Endothelial cell of umbilical vein (primary cell): ENCODE measurements at regions not wholly inside any gene's neighbourhood (a gene's known extent, or its start where the extent isn't known, plus 50 kb on each side); places are given as distances from the start of the nearest gene placed in this dataset.

Experiments used
- BruUV-seq: library from RNA; stranded (reverse); fragments of 400-500 nt; replicated peaks from 2 replicates; lab custom pipeline; 2021; lab: Mats Ljungman, UMichigan
- CTCF ChIA-PET: fragments of 300-600, 350-600 bp; sonication (Branson Sonifier 250); formaldehyde crosslinking; loops from one replicate; lab custom pipeline; 2021; ENCODE audit warnings: antibody characterized with exemption, inconsistent platforms; lab: Charles Lee
- POLR2A ChIA-PET: fragments of 300-600, 350-600 bp; sonication (Branson Sonifier 250); formaldehyde crosslinking; loops from one replicate; lab custom pipeline; 2021; ENCODE audit warnings: antibody characterized with exemption, inconsistent platforms; lab: Charles Lee
- DNase-seq: peaks from one replicate; pipeline ENCODE4 v3.0.0-alpha.2; 2011; ENCODE audit warnings: low read depth, low spot score
- FAIRE-seq: peaks from 2 replicates; lab custom pipeline; 2011; peaks lifted over from hg19 to GRCh38; lab: Jason Lieb, UNC
- H2AFZ ChIP-seq: 2 replicates; pipeline ENCODE4 v1.6.0; 2012; ENCODE audit warnings: low read depth, low read length, control low read depth, inconsistent platforms
- H3K27ac ChIP-seq: 2 replicates; pipeline ENCODE4 v1.5.1; 2011; ENCODE audit warnings: low read depth, mild to moderate bottlenecking, control low read depth, low read length, moderate library complexity; ENCODE audit not compliant: insufficient read depth
- H3K27me3 ChIP-seq, 2 experiments: 2 replicates each; pipeline versions ENCODE4 v1.6.0 to v1.6.1; 2011; ENCODE audit warnings: low read length in 2 of 2, mixed read lengths in 1 of 2; ENCODE audit not compliant: control insufficient read depth in 2 of 2, insufficient read depth in 2 of 2
- H3K36me3 ChIP-seq, 2 experiments: 2 replicates in 1 of 2; 3 replicates in 1 of 2; pipeline ENCODE4 v1.5.1; 2011; ENCODE audit warnings: low read length in 2 of 2, mild to moderate bottlenecking in 1 of 2, moderate library complexity in 1 of 2; ENCODE audit not compliant: control insufficient read depth in 2 of 2, insufficient read depth in 2 of 2; ENCODE audit errors: extremely low read depth in 1 of 2
- H3K4me1 ChIP-seq: 3 replicates; pipeline ENCODE4 v1.5.1; 2011; ENCODE audit warnings: mild to moderate bottlenecking, low read length; ENCODE audit not compliant: control insufficient read depth, insufficient read depth; ENCODE audit errors: extremely low read depth
- H3K4me2 ChIP-seq: 2 replicates; pipeline ENCODE4 v1.6.1; 2011; ENCODE audit warnings: low read length, control low read depth, mixed read lengths; ENCODE audit not compliant: insufficient read depth
- H3K4me3 ChIP-seq, 3 experiments: fragments of 200-600 bp in 1 of 3; sonication (generic), shearing (Covaris generic) in 1 of 3; replicated peaks in 1 of 3; 2 replicates each; pipeline ENCODE4 v1.5.1; 2011 to 2016; ENCODE audit warnings: control low read depth in 3 of 3, low read length in 3 of 3, mild to moderate bottlenecking in 2 of 3, inconsistent platforms in 1 of 3, low read depth in 1 of 3, moderate library complexity in 1 of 3; ENCODE audit not compliant: insufficient read depth in 1 of 3
- H3K79me2 ChIP-seq: 2 replicates; pipeline ENCODE4 v1.6.0; 2012; ENCODE audit warnings: low read length, inconsistent platforms; ENCODE audit not compliant: control insufficient read depth, insufficient read depth
- H3K9ac ChIP-seq: replicated peaks from 2 replicates; pipeline ENCODE3; 2011; ENCODE audit warnings: low read length, control low read depth; ENCODE audit not compliant: insufficient read depth; ENCODE audit errors: extremely low read depth
- H3K9me1 ChIP-seq: replicated peaks from 3 replicates; pipeline ENCODE4 v1.6.0; 2011; ENCODE audit warnings: mild to moderate bottlenecking, low read length; ENCODE audit not compliant: control insufficient read depth, insufficient read depth; ENCODE audit errors: extremely low read depth
- H3K9me3 ChIP-seq: replicated peaks from 2 replicates; pipeline ENCODE4 v1.5.1; 2012; ENCODE audit warnings: low read length, inconsistent platforms; ENCODE audit not compliant: control insufficient read depth, insufficient read depth
- H4K20me1 ChIP-seq: replicated peaks from 2 replicates; pipeline ENCODE3; 2011; ENCODE audit warnings: mild to moderate bottlenecking, low read length; ENCODE audit not compliant: control insufficient read depth, insufficient read depth; ENCODE audit errors: extremely low read depth
- EZH2 ChIP-seq: IDR thresholded peaks from 2 replicates; pipeline ENCODE4 v1.6.1; 2012; ENCODE audit warnings: borderline replicate concordance, low read depth, mild to moderate bottlenecking, moderate library complexity, low read length, inconsistent platforms; ENCODE audit not compliant: severe bottlenecking
- FOS ChIP-seq: IDR thresholded peaks from 2 replicates; pipeline ENCODE4 v1.6.1; 2011; ENCODE audit warnings: mild to moderate bottlenecking, low read length, moderate library complexity, borderline replicate concordance; ENCODE audit not compliant: insufficient read depth
- GATA2 ChIP-seq: IDR thresholded peaks from 2 replicates; pipeline ENCODE4 v1.7.0; 2011; ENCODE audit warnings: low read depth, mild to moderate bottlenecking, moderate library complexity, mixed read lengths, low read length; ENCODE audit not compliant: insufficient read length, insufficient read depth
- JUN ChIP-seq: IDR thresholded peaks from 2 replicates; pipeline ENCODE4 v1.6.1; 2011; ENCODE audit warnings: borderline replicate concordance, low read depth; ENCODE audit not compliant: insufficient read length, insufficient read depth
- MYC ChIP-seq: IDR thresholded peaks from one replicate; pipeline ENCODE4 v1.6.1; 2011; ENCODE audit warnings: mild to moderate bottlenecking, low read depth, low read length
- POLR2A ChIP-seq: IDR thresholded peaks from 2 replicates; pipeline ENCODE4 v1.6.1; 2012; ENCODE audit warnings: low read depth, mild to moderate bottlenecking, control low read depth, low read length
- POLR2AphosphoS5 ChIP-seq: IDR thresholded peaks from 2 replicates; pipeline ENCODE4 v1.6.1; 2012; ENCODE audit warnings: low read depth, mild to moderate bottlenecking, control low read depth, low read length, moderate library complexity; ENCODE audit not compliant: insufficient read depth
- dilution Hi-C: fragments of 300-500 bp; cut with MboI; formaldehyde crosslinking; loops from one replicate; pipeline ENCODE4 v1.15.0; 2019; ENCODE audit warnings: low sequenced_read_pairs; ENCODE audit not compliant: extremely low pct_ligation_motif_present
- intact Hi-C: fragments of 100-400 bp; cut with micrococcal nuclease; formaldehyde crosslinking; loops from one replicate; pipeline ENCODE4 v1.10.0; 2022
- TF ChIP-seq, protein P1 (sequence below), 2 donors: IDR thresholded peaks; 1 replicate in 1 of 2; 2 replicates in 1 of 2; pipeline ENCODE4 v1.5.1; 2011; ENCODE audit warnings: low read length in 2 of 2, mild to moderate bottlenecking in 2 of 2, moderate library complexity in 2 of 2, control low read depth in 1 of 2, inconsistent platforms in 1 of 2, low read depth in 1 of 2; ENCODE audit not compliant: insufficient read depth in 1 of 2; ENCODE audit errors: extremely low read depth in 1 of 2
- TF ChIP-seq, protein P2 (sequence below): IDR thresholded peaks from 2 replicates; pipeline ENCODE4 v1.6.1; 2011; ENCODE audit not compliant: insufficient read depth, insufficient read length

- DNase-seq (no peak), FAIRE-seq (no peak)
- Histone ChIP-seq H3K4me3 (no peak overlapping the region), H3K9ac (no peak overlapping the region), H4K20me1 (no peaks in the 10 kb centered on the region), H3K9me3 (no peaks in the 10 kb centered on the region), H3K4me1 (no peaks in the 10 kb centered on the region), H3K4me2 (no peak overlapping the region), H3K27ac (no peak overlapping the region), H2AFZ (no peak overlapping the region), H3K79me2 (no peaks in the 10 kb centered on the region), H3K9me1 (no peaks in the 10 kb centered on the region), H3K36me3 (no peaks in the 10 kb centered on the region), H3K27me3 (no peaks in the 10 kb centered on the region)
- no TSS peak for BruUV-seq
- TF ChIP-seq POLR2AphosphoS5 (no peak), MYC (no peak), EZH2 (no peak), JUN (no peak), GATA2 (no peak), POLR2A (no peak), FOS (no peak)
- TF ChIP-seq, protein P1, sequence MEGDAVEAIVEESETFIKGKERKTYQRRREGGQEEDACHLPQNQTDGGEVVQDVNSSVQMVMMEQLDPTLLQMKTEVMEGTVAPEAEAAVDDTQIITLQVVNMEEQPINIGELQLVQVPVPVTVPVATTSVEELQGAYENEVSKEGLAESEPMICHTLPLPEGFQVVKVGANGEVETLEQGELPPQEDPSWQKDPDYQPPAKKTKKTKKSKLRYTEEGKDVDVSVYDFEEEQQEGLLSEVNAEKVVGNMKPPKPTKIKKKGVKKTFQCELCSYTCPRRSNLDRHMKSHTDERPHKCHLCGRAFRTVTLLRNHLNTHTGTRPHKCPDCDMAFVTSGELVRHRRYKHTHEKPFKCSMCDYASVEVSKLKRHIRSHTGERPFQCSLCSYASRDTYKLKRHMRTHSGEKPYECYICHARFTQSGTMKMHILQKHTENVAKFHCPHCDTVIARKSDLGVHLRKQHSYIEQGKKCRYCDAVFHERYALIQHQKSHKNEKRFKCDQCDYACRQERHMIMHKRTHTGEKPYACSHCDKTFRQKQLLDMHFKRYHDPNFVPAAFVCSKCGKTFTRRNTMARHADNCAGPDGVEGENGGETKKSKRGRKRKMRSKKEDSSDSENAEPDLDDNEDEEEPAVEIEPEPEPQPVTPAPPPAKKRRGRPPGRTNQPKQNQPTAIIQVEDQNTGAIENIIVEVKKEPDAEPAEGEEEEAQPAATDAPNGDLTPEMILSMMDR (IDR thresholded peaks at IDR 0.05; ENCODE audit: extremely low read depth in 1 of 2, insufficient read depth in 1 of 2, low read depth in 1 of 2, low read length in 2 of 2), result no peak
- TF ChIP-seq, protein P2, sequence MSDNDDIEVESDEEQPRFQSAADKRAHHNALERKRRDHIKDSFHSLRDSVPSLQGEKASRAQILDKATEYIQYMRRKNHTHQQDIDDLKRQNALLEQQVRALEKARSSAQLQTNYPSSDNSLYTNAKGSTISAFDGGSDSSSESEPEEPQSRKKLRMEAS, result no peak
- ChIA-PET CTCF (no interaction called here), POLR2A (no interaction called here)
- dilution Hi-C loops, result no loop called here
- intact Hi-C loops, result no loop called here
These were observed 369.4 kb upstream of the B3GAT1 start for GRCh38 chr11:134781380-134781866.
